AG09309 (cell line): ENCODE measurements at regions not wholly inside any gene's neighbourhood (a gene's known extent, or its start where the extent isn't known, plus 50 kb on each side); places are given as distances from the start of the nearest gene placed in this dataset.

ENCODE experiments used
- DNase-seq: peaks from one replicate; pipeline ENCODE4 v3.0.0-alpha.2; 2010; ENCODE audit warnings: low read depth
- H3K4me3 ChIP-seq: 2 replicates; pipeline ENCODE4 v1.5.1; 2011; ENCODE audit warnings: mild to moderate bottlenecking, low read depth, low read length, moderate library complexity; ENCODE audit not compliant: control insufficient read depth
- CTCF ChIP-seq: IDR thresholded peaks from 2 replicates; pipeline ENCODE4 v1.5.1; 2011; ENCODE audit warnings: mild to moderate bottlenecking, low read depth, low read length, inconsistent platforms; ENCODE audit not compliant: insufficient read depth, control insufficient read depth; ENCODE audit errors: missing control alignments

GRCh38 chr7:46568420-46569132 is 647.5 kb upstream of the IGFBP3 start:
- no peak for DNase-seq
- TF ChIP-seq CTCF, result no peak
- H3K4me3 ChIP-seq, result no peak overlapping the region

- DNase-seq, result no peak
- TF ChIP-seq CTCF, result no peak
- H3K4me3 ChIP-seq, result no peak overlapping the region
Observed at GRCh38 chr7:46567858-46568257, 646.8 kb upstream of the IGFBP3 start.

- no peak overlapping the region for H3K4me3 ChIP-seq
- no peak for DNase-seq
- no peak for TF ChIP-seq CTCF
Observed at GRCh38 chr7:46566097-46566774, 645.2 kb upstream of the IGFBP3 start.

GRCh38 chr7:46565253-46566096 is 644.4 kb upstream of the IGFBP3 start:
- H3K4me3 ChIP-seq, result no peak overlapping the region
- DNase-seq, result no peak
- TF ChIP-seq CTCF, result no peak

GRCh38 chr7:46559194-46559832 is 638.2 kb upstream of the IGFBP3 start:
- no peak overlapping the region for H3K4me3 ChIP-seq
- no peak for TF ChIP-seq CTCF
- DNase-seq, result peak; percentile 60

- no peak overlapping the region for H3K4me3 ChIP-seq
- no peak for TF ChIP-seq CTCF
- no peak for DNase-seq
Observed at GRCh38 chr7:46558482-46559193, 637.6 kb upstream of the IGFBP3 start.
